ENCODE measurements at regions not wholly inside any gene's neighbourhood (a gene's known extent, or its start where the extent isn't known, plus 50 kb on each side); places are given as distances from the start of the nearest gene placed in this dataset.
A peak's percentile ranks its signal among the peaks of the same experiment; 100 is the strongest.

DNA sequence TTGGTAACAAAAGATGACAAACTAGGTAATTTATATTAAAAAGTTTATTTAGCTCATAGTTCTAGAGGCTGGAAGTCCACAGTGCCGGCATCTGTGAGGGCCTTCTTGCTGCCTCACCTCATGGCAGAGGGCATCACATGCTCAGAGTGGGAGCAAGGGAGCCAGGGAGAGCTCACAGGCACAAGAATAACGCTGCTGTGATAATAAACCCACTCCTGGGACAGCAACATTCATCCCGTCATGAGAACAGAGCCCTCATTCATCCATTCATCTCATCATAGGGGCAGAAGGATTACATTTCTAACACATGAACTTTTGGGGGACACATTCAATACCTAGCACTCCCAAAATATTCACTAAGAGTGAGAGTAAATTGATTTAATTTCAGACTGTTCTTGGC, 170.6 kb upstream of the AKR1E2 start:
- H3K36me3 ChIP-seq (ENCODE audit: control insufficient read depth in 2 of 2, insufficient read depth in 1 of 2, low read length in 2 of 2): no peaks in the 10 kb centered on the region
- peak overlapping the region; percentile 4; the same call in 1 of the 2 replicates for H3K27ac ChIP-seq (ENCODE audit: extremely low read depth, low read depth, low read length)
- H3K4me1 ChIP-seq (ENCODE audit: control insufficient read depth, insufficient read depth, low read length): peaks cover 26% of the 10 kb centered on the region
- no peaks in the 10 kb centered on the region for H3K9me3 ChIP-seq (ENCODE audit: control insufficient read depth, insufficient read depth, low read depth, low read length)
- POLR2A ChIA-PET: no interaction called here
- CTCF ChIA-PET: interaction anchor here (0.5 to 1.7 kb wide), 7 partner anchors 16 to 1458 kb away, joined by 3 to 5 read pairs (median 3); no protein-coding TSS in a partner anchor
- H3K4me3 ChIP-seq (ENCODE audit: low read depth, low read length): no peak overlapping the region
- no peak for TF ChIP-seq ZNF629 (tag by site-specific recombination; IDR thresholded peaks at IDR 0.05)
- no peak for TF ChIP-seq ZNF707 (tag by site-specific recombination; IDR thresholded peaks at IDR 0.05)

DNA sequence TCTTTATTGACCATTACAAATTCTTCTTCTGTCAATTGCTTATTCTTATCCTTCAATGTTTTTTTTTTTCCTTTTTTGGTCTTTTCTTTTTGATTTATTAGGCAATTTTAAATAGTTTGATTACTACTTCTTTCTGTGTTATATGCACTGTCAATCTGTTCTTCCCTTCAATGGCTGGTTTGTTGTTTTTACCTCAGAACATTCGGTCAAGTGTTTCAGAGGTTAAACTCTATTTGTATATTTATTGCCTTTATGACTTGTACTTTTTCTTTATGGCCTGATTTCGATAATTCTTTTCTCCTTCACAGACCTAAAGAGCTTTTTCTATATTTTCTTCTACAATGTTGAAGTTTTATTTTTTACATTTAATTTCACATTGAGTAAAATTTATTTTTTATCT, 171.5 kb upstream of the AKR1E2 start:
- TF ChIP-seq ZNF202 (tag by site-specific recombination; IDR thresholded peaks at IDR 0.05; ENCODE audit: borderline replicate concordance) (no peak), ZNF843 (tag by site-specific recombination; IDR thresholded peaks at IDR 0.05) (peak; percentile 67), FEZF1 (tag by site-specific recombination; IDR thresholded peaks at IDR 0.05) (peak; percentile 86)
- TF ChIP-seq, protein P1, sequence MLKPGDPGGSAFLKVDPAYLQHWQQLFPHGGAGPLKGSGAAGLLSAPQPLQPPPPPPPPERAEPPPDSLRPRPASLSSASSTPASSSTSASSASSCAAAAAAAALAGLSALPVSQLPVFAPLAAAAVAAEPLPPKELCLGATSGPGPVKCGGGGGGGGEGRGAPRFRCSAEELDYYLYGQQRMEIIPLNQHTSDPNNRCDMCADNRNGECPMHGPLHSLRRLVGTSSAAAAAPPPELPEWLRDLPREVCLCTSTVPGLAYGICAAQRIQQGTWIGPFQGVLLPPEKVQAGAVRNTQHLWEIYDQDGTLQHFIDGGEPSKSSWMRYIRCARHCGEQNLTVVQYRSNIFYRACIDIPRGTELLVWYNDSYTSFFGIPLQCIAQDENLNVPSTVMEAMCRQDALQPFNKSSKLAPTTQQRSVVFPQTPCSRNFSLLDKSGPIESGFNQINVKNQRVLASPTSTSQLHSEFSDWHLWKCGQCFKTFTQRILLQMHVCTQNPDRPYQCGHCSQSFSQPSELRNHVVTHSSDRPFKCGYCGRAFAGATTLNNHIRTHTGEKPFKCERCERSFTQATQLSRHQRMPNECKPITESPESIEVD (tag by site-specific recombination; IDR thresholded peaks at IDR 0.05): peak; percentile 94
- no peaks in the 10 kb centered on the region for H3K9me3 ChIP-seq (ENCODE audit: control insufficient read depth, insufficient read depth, low read depth, low read length)
- H3K27ac ChIP-seq (ENCODE audit: extremely low read depth, low read depth, low read length): no peak overlapping the region
- no peak overlapping the region for H3K4me3 ChIP-seq (ENCODE audit: low read depth, low read length)
- CTCF ChIA-PET: interaction anchor here (0.6 to 1.7 kb wide), 5 partner anchors 17 to 765 kb away, joined by 3 to 5 read pairs (median 4); no protein-coding TSS in a partner anchor
- POLR2A ChIA-PET: no interaction called here
- no peaks in the 10 kb centered on the region for H3K36me3 ChIP-seq (ENCODE audit: control insufficient read depth in 2 of 2, insufficient read depth in 1 of 2, low read length in 2 of 2)
- H3K4me1 ChIP-seq (ENCODE audit: control insufficient read depth, insufficient read depth, low read length): peaks cover 28% of the 10 kb centered on the region

DNA sequence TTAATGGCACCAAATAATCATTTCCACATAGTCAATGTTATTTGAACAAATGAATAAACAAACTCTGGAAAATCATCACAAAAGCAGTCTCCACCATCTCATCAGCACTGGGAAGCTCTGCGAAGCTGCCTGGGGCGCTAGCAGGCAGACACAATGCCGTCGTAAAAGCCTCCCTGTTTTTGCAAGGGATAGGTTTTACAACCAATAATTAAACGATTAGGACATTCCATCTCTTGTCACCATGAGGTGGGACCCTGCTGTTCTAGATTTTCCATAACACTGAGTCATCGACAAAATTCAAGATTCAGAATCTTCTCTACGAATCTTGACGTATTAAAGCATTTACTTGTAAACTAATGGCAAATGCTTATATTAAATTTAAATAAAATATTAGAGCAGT, 172.8 kb upstream of the AKR1E2 start:
- Histone ChIP-seq H3K36me3 (ENCODE audit: control insufficient read depth in 2 of 2, insufficient read depth in 1 of 2, low read length in 2 of 2) (no peaks in the 10 kb centered on the region), H3K4me1 (ENCODE audit: control insufficient read depth, insufficient read depth, low read length) (peaks cover 28% of the 10 kb centered on the region), H3K4me3 (ENCODE audit: low read depth, low read length) (no peak overlapping the region), H3K9me3 (ENCODE audit: control insufficient read depth, insufficient read depth, low read depth, low read length) (no peaks in the 10 kb centered on the region), H3K27ac (ENCODE audit: extremely low read depth, low read depth, low read length) (no peak overlapping the region)
- POLR2A ChIA-PET: no interaction called here
- CTCF ChIA-PET: no interaction called here
- TF ChIP-seq ZNF169 (tag by site-specific recombination; IDR thresholded peaks at IDR 0.05): no peak
- TF ChIP-seq ZNF558 (tag by site-specific recombination; IDR thresholded peaks at IDR 0.05): no peak
- no peak for TF ChIP-seq GLI4 (tag by site-specific recombination; IDR thresholded peaks at IDR 0.05)
- TF ChIP-seq ZSCAN30 (tag by site-specific recombination; IDR thresholded peaks at IDR 0.05): peak; percentile 56; the same call in 1 of the 2 replicates
- TF ChIP-seq, protein P2, sequence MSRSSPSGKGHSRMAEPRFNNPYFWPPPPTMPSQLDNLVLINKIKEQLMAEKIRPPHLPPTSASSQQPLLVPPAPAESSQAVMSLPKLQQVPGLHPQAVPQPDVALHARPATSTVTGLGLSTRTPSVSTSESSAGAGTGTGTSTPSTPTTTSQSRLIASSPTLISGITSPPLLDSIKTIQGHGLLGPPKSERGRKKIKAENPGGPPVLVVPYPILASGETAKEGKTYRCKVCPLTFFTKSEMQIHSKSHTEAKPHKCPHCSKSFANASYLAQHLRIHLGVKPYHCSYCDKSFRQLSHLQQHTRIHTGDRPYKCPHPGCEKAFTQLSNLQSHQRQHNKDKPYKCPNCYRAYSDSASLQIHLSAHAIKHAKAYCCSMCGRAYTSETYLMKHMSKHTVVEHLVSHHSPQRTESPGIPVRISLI (tag by site-specific recombination; IDR thresholded peaks at IDR 0.05): no peak
- TF ChIP-seq ZNF37A (tag by site-specific recombination; IDR thresholded peaks at IDR 0.05): no peak
- TF ChIP-seq, protein P3, sequence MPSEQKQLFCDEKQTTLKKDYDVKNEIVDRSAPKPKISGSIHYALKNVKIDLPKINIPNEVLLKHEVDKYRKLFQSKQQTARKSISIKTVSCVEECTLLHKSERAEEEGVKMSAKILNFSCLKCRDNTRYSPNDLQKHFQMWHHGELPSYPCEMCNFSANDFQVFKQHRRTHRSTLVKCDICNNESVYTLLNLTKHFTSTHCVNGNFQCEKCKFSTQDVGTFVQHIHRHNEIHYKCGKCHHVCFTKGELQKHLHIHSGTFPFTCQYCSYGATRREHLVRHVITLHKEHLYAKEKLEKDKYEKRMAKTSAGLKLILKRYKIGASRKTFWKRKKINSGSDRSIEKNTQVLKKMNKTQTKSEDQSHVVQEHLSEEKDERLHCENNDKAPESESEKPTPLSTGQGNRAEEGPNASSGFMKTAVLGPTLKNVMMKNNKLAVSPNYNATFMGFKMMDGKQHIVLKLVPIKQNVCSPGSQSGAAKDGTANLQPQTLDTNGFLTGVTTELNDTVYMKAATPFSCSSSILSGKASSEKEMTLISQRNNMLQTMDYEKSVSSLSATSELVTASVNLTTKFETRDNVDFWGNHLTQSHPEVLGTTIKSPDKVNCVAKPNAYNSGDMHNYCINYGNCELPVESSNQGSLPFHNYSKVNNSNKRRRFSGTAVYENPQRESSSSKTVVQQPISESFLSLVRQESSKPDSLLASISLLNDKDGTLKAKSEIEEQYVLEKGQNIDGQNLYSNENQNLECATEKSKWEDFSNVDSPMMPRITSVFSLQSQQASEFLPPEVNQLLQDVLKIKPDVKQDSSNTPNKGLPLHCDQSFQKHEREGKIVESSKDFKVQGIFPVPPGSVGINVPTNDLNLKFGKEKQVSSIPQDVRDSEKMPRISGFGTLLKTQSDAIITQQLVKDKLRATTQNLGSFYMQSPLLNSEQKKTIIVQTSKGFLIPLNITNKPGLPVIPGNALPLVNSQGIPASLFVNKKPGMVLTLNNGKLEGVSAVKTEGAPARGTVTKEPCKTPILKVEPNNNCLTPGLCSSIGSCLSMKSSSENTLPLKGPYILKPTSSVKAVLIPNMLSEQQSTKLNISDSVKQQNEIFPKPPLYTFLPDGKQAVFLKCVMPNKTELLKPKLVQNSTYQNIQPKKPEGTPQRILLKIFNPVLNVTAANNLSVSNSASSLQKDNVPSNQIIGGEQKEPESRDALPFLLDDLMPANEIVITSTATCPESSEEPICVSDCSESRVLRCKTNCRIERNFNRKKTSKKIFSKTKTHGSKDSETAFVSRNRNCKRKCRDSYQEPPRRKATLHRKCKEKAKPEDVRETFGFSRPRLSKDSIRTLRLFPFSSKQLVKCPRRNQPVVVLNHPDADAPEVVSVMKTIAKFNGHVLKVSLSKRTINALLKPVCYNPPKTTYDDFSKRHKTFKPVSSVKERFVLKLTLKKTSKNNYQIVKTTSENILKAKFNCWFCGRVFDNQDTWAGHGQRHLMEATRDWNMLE (tag by site-specific recombination; conservative IDR thresholded peaks at IDR 0.05; ENCODE audit: low read depth): no peak; the same call in 1 of the 2 replicates
- TF ChIP-seq, protein P4, sequence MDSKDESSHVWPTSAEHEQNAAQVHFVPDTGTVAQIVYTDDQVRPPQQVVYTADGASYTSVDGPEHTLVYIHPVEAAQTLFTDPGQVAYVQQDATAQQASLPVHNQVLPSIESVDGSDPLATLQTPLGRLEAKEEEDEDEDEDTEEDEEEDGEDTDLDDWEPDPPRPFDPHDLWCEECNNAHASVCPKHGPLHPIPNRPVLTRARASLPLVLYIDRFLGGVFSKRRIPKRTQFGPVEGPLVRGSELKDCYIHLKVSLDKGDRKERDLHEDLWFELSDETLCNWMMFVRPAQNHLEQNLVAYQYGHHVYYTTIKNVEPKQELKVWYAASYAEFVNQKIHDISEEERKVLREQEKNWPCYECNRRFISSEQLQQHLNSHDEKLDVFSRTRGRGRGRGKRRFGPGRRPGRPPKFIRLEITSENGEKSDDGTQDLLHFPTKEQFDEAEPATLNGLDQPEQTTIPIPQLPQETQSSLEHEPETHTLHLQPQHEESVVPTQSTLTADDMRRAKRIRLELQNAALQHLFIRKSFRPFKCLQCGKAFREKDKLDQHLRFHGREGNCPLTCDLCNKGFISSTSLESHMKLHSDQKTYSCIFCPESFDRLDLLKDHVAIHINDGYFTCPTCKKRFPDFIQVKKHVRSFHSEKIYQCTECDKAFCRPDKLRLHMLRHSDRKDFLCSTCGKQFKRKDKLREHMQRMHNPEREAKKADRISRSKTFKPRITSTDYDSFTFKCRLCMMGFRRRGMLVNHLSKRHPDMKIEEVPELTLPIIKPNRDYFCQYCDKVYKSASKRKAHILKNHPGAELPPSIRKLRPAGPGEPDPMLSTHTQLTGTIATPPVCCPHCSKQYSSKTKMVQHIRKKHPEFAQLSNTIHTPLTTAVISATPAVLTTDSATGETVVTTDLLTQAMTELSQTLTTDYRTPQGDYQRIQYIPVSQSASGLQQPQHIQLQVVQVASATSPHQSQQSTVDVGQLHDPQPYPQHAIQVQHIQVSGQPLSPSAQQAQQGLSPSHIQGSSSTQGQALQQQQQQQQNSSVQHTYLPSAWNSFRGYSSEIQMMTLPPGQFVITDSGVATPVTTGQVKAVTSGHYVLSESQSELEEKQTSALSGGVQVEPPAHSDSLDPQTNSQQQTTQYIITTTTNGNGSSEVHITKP (tag by site-specific recombination; IDR thresholded peaks at IDR 0.05): peak; percentile 92
- TF ChIP-seq ZNF311 (tag by site-specific recombination; IDR thresholded peaks at IDR 0.05; ENCODE audit: borderline replicate concordance): no peak
- TF ChIP-seq ZNF529 (tag by site-specific recombination; IDR thresholded peaks at IDR 0.05; ENCODE audit: insufficient replicate concordance): no peak
- TF ChIP-seq GFI1B (tag by site-specific recombination; IDR thresholded peaks at IDR 0.05): peak; percentile 42; the same call in 1 of the 2 replicates
- no peak for TF ChIP-seq ZNF302 (tag by site-specific recombination; IDR thresholded peaks at IDR 0.05; ENCODE audit: low read depth)
- peak; percentile 55; the same call in 1 of the 2 replicates for TF ChIP-seq ZNF600 (tag by site-specific recombination; IDR thresholded peaks at IDR 0.05)
- no peak for TF ChIP-seq ZNF670 (tag by site-specific recombination; IDR thresholded peaks at IDR 0.05; ENCODE audit: low read depth)
- TF ChIP-seq HOXA7 (CRISPR knock-in tag; IDR thresholded peaks at IDR 0.05; ENCODE audit: borderline replicate concordance): no peak
